ENCODE measurements at regions not wholly inside any gene's neighbourhood (a gene's known extent, or its start where the extent isn't known, plus 50 kb on each side); places are given as distances from the start of the nearest gene placed in this dataset.

- Histone ChIP-seq H4K20me1 (ENCODE audit: low read depth, low read length) (no peaks in the 10 kb centered on the region), H3K79me2 (ENCODE audit: insufficient read depth, low read length) (no peaks in the 10 kb centered on the region), H3F3A (ENCODE audit: insufficient read depth) (no peaks in the 10 kb centered on the region), H3K4me3 (ENCODE audit: insufficient read depth, low read length, poor library complexity, severe bottlenecking) (no peak overlapping the region), H3K27ac (ENCODE audit: low read depth, low read length) (no peak overlapping the region), H3K9me3 (ENCODE audit: insufficient read depth, low read length) (peaks cover 3% of the 10 kb centered on the region; the same call in 1 of the 2 replicates), H3K4me2 (ENCODE audit: low read depth, low read length, poor library complexity, severe bottlenecking) (no peak overlapping the region), H2AFZ (ENCODE audit: low read depth, low read length, severe bottlenecking) (no peak overlapping the region), H3K27me3 (ENCODE audit: low read length) (no peaks in the 10 kb centered on the region), H3K36me3 (ENCODE audit: low read length) (no peaks in the 10 kb centered on the region), H3K9me2 (replicated peaks; ENCODE audit: insufficient read depth, low read length) (no peaks in the 10 kb centered on the region), H3K9ac (ENCODE audit: low read length) (no peak overlapping the region)
- TF ChIP-seq EZH2phosphoT487 (conservative IDR thresholded peaks at IDR 0.05; ENCODE audit: low read length) (no peak), CTCF (IDR thresholded peaks at IDR 0.05; ENCODE audit: insufficient read depth, low read length, poor library complexity, severe bottlenecking) (no peak)
Observed at GRCh38 chr6:169999367-169999766, 247.9 kb downstream of the ERMARD start.

GRCh38 chr6:169998457-169998856 lies 247.0 kb downstream of the ERMARD start:
- no peaks in the 10 kb centered on the region for H3K9me3 ChIP-seq (ENCODE audit: insufficient read depth, low read length)
- H3K4me2 ChIP-seq (ENCODE audit: low read depth, low read length, poor library complexity, severe bottlenecking) = no peak overlapping the region
- no peaks in the 10 kb centered on the region for H3F3A ChIP-seq (ENCODE audit: insufficient read depth)
- no peak overlapping the region for H3K27ac ChIP-seq (ENCODE audit: low read depth, low read length)
- H3K79me2 ChIP-seq (ENCODE audit: insufficient read depth, low read length) = no peaks in the 10 kb centered on the region
- TF ChIP-seq EZH2phosphoT487 (conservative IDR thresholded peaks at IDR 0.05; ENCODE audit: low read length) (no peak), CTCF (IDR thresholded peaks at IDR 0.05; ENCODE audit: insufficient read depth, low read length, poor library complexity, severe bottlenecking) (no peak)
- no peaks in the 10 kb centered on the region for H4K20me1 ChIP-seq (ENCODE audit: low read depth, low read length)
- H2AFZ ChIP-seq (ENCODE audit: low read depth, low read length, severe bottlenecking) = no peak overlapping the region
- H3K27me3 ChIP-seq (ENCODE audit: low read length) = no peaks in the 10 kb centered on the region
- no peaks in the 10 kb centered on the region for H3K36me3 ChIP-seq (ENCODE audit: low read length)
- H3K9me2 ChIP-seq (replicated peaks; ENCODE audit: insufficient read depth, low read length) = no peaks in the 10 kb centered on the region
- H3K4me3 ChIP-seq (ENCODE audit: insufficient read depth, low read length, poor library complexity, severe bottlenecking) = no peak overlapping the region
- H3K9ac ChIP-seq (ENCODE audit: low read length) = no peak overlapping the region

- no peak overlapping the region for H3K4me3 ChIP-seq (ENCODE audit: insufficient read depth, low read length, poor library complexity, severe bottlenecking)
- no peaks in the 10 kb centered on the region for H3K9me3 ChIP-seq (ENCODE audit: insufficient read depth, low read length)
- TF ChIP-seq CTCF (IDR thresholded peaks at IDR 0.05; ENCODE audit: insufficient read depth, low read length, poor library complexity, severe bottlenecking) = no peak
- TF ChIP-seq EZH2phosphoT487 (conservative IDR thresholded peaks at IDR 0.05; ENCODE audit: low read length) = no peak
Observed at GRCh38 chr6:169997930-169998218, 246.5 kb downstream of the ERMARD start.

More at GRCh38 chr6:169997930-169998218, 246.5 kb downstream of the ERMARD start:
- no peaks in the 10 kb centered on the region for H3K36me3 ChIP-seq (ENCODE audit: low read length)
- H4K20me1 ChIP-seq (ENCODE audit: low read depth, low read length) = no peaks in the 10 kb centered on the region
- no peak overlapping the region for H2AFZ ChIP-seq (ENCODE audit: low read depth, low read length, severe bottlenecking)
- H3K27ac ChIP-seq (ENCODE audit: low read depth, low read length) = no peak overlapping the region
- no peaks in the 10 kb centered on the region for H3K9me2 ChIP-seq (replicated peaks; ENCODE audit: insufficient read depth, low read length)
- H3K27me3 ChIP-seq (ENCODE audit: low read length) = no peaks in the 10 kb centered on the region
- H3K4me2 ChIP-seq (ENCODE audit: low read depth, low read length, poor library complexity, severe bottlenecking) = no peak overlapping the region
- no peaks in the 10 kb centered on the region for H3K79me2 ChIP-seq (ENCODE audit: insufficient read depth, low read length)
- no peak overlapping the region for H3K9ac ChIP-seq (ENCODE audit: low read length)
- H3F3A ChIP-seq (ENCODE audit: insufficient read depth) = no peaks in the 10 kb centered on the region

All from SU-DHL-6 (cell line).